SK-N-SH (cell line): ENCODE measurements at regions not wholly inside any gene's neighbourhood (a gene's known extent, or its start where the extent isn't known, plus 50 kb on each side); places are given as distances from the start of the nearest gene placed in this dataset.

Experiments
- CTCF ChIA-PET: fragments of 300-600, 350-600 bp; formaldehyde crosslinking; extraction: SDS; loops from one replicate; lab custom pipeline; 2021; lab: Yijun Ruan, JAX
- POLR2A ChIA-PET: fragments of 350-600 bp; sonication (Branson Sonifier 250); formaldehyde crosslinking; extraction: SDS; loops from one replicate; lab custom pipeline; 2020; ENCODE audit warnings: antibody characterized with exemption, inconsistent platforms; lab: Yijun Ruan, JAX
- DNase-seq: peaks from one replicate; pipeline ENCODE4 v3.0.0; 2012
- H2AFZ ChIP-seq: fragments of 200-600 bp; sonication (generic); 2 replicates; pipeline ENCODE4 v1.8.1; 2016; ENCODE audit warnings: antibody characterized with exemption, mild to moderate bottlenecking, low read depth
- H3F3A ChIP-seq: fragments of 200-600 bp; sonication (generic); replicated peaks from 2 replicates; pipeline ENCODE3; 2016; ENCODE audit warnings: antibody characterized with exemption, mild to moderate bottlenecking; ENCODE audit not compliant: insufficient read depth
- H3K27ac ChIP-seq, 2 experiments: fragments of 200-500 bp in 1 of 2; fragments of 200-600 bp in 1 of 2; sonication (Bioruptor generic) in 1 of 2; sonication (generic), shearing (Covaris generic) in 1 of 2; 2 replicates each; pipeline versions ENCODE4 v1.5.1 to v1.6.1; 2014 to 2016; ENCODE audit warnings: low read depth in 2 of 2, inconsistent platforms in 1 of 2, low read length in 1 of 2, mild to moderate bottlenecking in 1 of 2, mixed read lengths in 1 of 2
- H3K27me3 ChIP-seq: fragments of 200-600 bp; sonication (generic), shearing (Covaris generic); 2 replicates; pipeline ENCODE4 v1.6.1; 2016; ENCODE audit warnings: mixed run types; ENCODE audit not compliant: insufficient read depth
- H3K36me3 ChIP-seq, 2 experiments: fragments of 200-500 bp in 1 of 2; fragments of 200-600 bp in 1 of 2; sonication (Bioruptor generic) in 1 of 2; sonication (generic) in 1 of 2; replicated peaks in 1 of 2; 2 replicates each; pipeline versions ENCODE3 to v1.5.1; 2014 to 2016; ENCODE audit warnings: low read length in 1 of 2, mild to moderate bottlenecking in 1 of 2; ENCODE audit not compliant: insufficient read depth in 2 of 2, control insufficient read depth in 1 of 2
- H3K4me1 ChIP-seq, 2 experiments: fragments of 200-500 bp in 1 of 2; fragments of 200-600 bp in 1 of 2; sonication (Bioruptor generic) in 1 of 2; sonication (generic), shearing (Covaris generic) in 1 of 2; 2 replicates each; pipeline versions ENCODE4 v1.5.1 to v1.6.1; 2014 to 2016; ENCODE audit warnings: low read depth in 1 of 2, low read length in 1 of 2, mixed run types in 1 of 2; ENCODE audit not compliant: insufficient read depth in 2 of 2, control insufficient read depth in 1 of 2
- H3K4me2 ChIP-seq: fragments of 200-600 bp; sonication (generic), shearing (Covaris generic); 2 replicates; pipeline ENCODE4 v1.6.1; 2017; ENCODE audit warnings: mixed run types
- H3K4me3 ChIP-seq, 2 experiments: fragments of 200-500 bp in 1 of 2; fragments of 200-600 bp in 1 of 2; sonication (Bioruptor generic) in 1 of 2; sonication (generic), shearing (Covaris generic) in 1 of 2; 2 replicates each; pipeline versions ENCODE4 v1.5.1 to v1.8.1; 2014 to 2016; ENCODE audit warnings: low read depth in 2 of 2, inconsistent platforms in 1 of 2, low read length in 1 of 2, mild to moderate bottlenecking in 1 of 2, mixed read lengths in 1 of 2, moderate library complexity in 1 of 2
- H3K79me2 ChIP-seq: fragments of 200-600 bp; sonication (generic); 2 replicates; pipeline ENCODE4 v1.8.1; 2017; ENCODE audit warnings: mild to moderate bottlenecking; ENCODE audit not compliant: insufficient read depth
- H3K9ac ChIP-seq: fragments of 200-600 bp; sonication (generic); 2 replicates; pipeline ENCODE4 v1.6.1; 2017; ENCODE audit warnings: mixed run types
- H3K9me2 ChIP-seq: fragments of 200-600 bp; sonication (generic); 2 replicates; pipeline ENCODE4 v1.6.1; 2017; ENCODE audit warnings: mixed run types
- H3K9me3 ChIP-seq: fragments of 200-600 bp; sonication (generic); 2 replicates; pipeline ENCODE4 v1.6.1; 2017; ENCODE audit warnings: mixed run types, mild to moderate bottlenecking, moderate library complexity
- H4K20me1 ChIP-seq: fragments of 200-600 bp; sonication (generic); 2 replicates; pipeline ENCODE4 v1.6.1; 2017; ENCODE audit warnings: mild to moderate bottlenecking, mixed run types; ENCODE audit not compliant: insufficient read depth
- ELF1 ChIP-seq: IDR thresholded peaks from 2 replicates; pipeline ENCODE4 v1.4.0; 2012
- EP300 ChIP-seq, 2 experiments: IDR thresholded peaks; 2 replicates each; pipeline versions ENCODE4 v1.4.0 to v1.6.1; 2012; ENCODE audit warnings: borderline replicate concordance in 1 of 2, low read depth in 1 of 2, low read length in 1 of 2
- FOXJ3 ChIP-seq: sonication (generic); formaldehyde crosslinking; IDR thresholded peaks from 2 replicates; pipeline ENCODE4 v1.5.1; 2020; ENCODE audit warnings: mild to moderate bottlenecking, missing genetic modification reagents
- GATA2 ChIP-seq: sonication (generic); formaldehyde crosslinking; IDR thresholded peaks from 2 replicates; pipeline ENCODE4 v1.5.0; 2020; ENCODE audit warnings: mild to moderate bottlenecking, missing genetic modification reagents
- MEF2A ChIP-seq: IDR thresholded peaks from 2 replicates; pipeline ENCODE4 v1.4.0; 2012; ENCODE audit warnings: low read depth, borderline replicate concordance
- RXRA ChIP-seq: IDR thresholded peaks from 2 replicates; pipeline ENCODE4 v1.4.0; 2012; ENCODE audit warnings: low read depth, mild to moderate bottlenecking, borderline replicate concordance
- SMC3 ChIP-seq: IDR thresholded peaks from 2 replicates; pipeline ENCODE4 v1.6.1; 2012; ENCODE audit warnings: low read depth, low read length, improper control_type of control experiment
- YY1 ChIP-seq: IDR thresholded peaks from 2 replicates; pipeline ENCODE4 v1.4.0; 2012; ENCODE audit warnings: low read depth, mild to moderate bottlenecking
- WGBS: methylation state at CpG from one replicate; pipeline ENCODE4 v1.1.6; 2017; ENCODE audit warnings: low lambda C conversion rate; 5-methylcytosine and 5-hydroxymethylcytosine counted together
- TF ChIP-seq, protein P1 (sequence below): IDR thresholded peaks from 2 replicates; pipeline ENCODE4 v1.4.0; 2012; ENCODE audit warnings: low read depth, borderline replicate concordance
- TF ChIP-seq, protein P2 (sequence below): IDR thresholded peaks from 2 replicates; pipeline ENCODE4; 2012

DNA sequence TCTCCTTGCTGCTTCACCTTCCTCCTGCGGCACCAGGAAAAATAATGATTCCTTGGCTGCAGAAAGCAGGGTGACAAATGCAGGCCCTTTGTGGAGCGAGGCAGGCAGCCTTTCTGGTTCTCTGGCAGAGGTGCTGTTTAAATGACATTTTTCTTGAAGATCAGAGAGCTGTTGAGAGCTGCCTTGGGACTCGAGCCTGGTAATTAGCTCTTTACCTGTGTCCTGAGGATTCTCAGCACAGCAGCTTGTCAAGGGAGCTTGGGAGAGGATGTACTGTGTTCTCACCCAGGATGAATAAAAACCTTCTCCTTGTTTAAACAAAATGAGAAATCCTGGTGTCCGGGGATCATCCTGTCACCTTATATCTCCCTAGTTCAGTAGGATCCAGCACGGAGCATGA lies 204.0 kb downstream of the AACS start:
- no peak for DNase-seq
- Histone ChIP-seq H3K4me3 (no peak overlapping the region), H3K36me3 (no peaks in the 10 kb centered on the region), H2AFZ (no peak overlapping the region), H4K20me1 (no peaks in the 10 kb centered on the region), H3K27me3 (no peaks in the 10 kb centered on the region), H3K9me3 (no peaks in the 10 kb centered on the region), H3K27ac (no peak overlapping the region), H3K4me1 (no peaks in the 10 kb centered on the region), H3K4me2 (no peak overlapping the region), H3K9me2 (no peaks in the 10 kb centered on the region), H3K79me2 (no peaks in the 10 kb centered on the region), H3K9ac (no peak overlapping the region), H3F3A (no peaks in the 10 kb centered on the region)
- POLR2A ChIA-PET: no interaction called here
- WGBS: 13% methylated on average over 4 of the region's 5 CpGs
- CTCF ChIA-PET: no interaction called here
- TF ChIP-seq RXRA (no peak), GATA2 (CRISPR knock-in tag) (no peak), EP300 (IDR thresholded peaks at IDR 0.05; ENCODE audit: borderline replicate concordance in 1 of 2, low read depth in 1 of 2, low read length in 1 of 2) (no peak)
- TF ChIP-seq, protein P1, sequence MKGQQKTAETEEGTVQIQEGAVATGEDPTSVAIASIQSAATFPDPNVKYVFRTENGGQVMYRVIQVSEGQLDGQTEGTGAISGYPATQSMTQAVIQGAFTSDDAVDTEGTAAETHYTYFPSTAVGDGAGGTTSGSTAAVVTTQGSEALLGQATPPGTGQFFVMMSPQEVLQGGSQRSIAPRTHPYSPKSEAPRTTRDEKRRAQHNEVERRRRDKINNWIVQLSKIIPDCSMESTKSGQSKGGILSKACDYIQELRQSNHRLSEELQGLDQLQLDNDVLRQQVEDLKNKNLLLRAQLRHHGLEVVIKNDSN: no peak
- TF ChIP-seq, protein P2, sequence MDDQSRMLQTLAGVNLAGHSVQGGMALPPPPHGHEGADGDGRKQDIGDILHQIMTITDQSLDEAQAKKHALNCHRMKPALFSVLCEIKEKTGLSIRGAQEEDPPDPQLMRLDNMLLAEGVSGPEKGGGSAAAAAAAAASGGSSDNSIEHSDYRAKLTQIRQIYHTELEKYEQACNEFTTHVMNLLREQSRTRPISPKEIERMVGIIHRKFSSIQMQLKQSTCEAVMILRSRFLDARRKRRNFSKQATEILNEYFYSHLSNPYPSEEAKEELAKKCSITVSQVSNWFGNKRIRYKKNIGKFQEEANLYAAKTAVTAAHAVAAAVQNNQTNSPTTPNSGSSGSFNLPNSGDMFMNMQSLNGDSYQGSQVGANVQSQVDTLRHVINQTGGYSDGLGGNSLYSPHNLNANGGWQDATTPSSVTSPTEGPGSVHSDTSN: no peak

DNA sequence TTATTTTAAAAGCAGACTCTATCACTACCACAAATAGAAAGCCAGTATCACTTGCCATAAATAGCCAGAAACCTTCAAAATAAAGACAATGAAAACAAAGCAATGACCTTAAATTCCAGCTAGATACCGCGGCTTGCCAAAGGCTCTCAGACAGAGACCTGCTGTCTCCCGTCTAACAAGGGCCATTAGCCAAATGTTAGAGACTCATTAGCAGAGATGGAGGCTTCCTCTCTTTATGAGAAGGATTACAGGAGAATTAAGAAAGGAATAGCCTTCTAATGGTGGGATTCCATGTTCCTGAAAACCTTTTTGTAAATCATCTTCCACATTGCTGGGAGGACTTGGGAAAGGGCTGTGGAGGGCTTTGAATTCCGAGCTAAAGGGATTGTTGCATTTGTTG lies 206.7 kb downstream of the AACS start:
- ChIA-PET POLR2A (no interaction called here), CTCF (no interaction called here)
- TF ChIP-seq, protein P1: no peak
- Histone ChIP-seq H2AFZ (no peak overlapping the region), H3K79me2 (no peaks in the 10 kb centered on the region), H3K4me1 (no peaks in the 10 kb centered on the region), H4K20me1 (no peaks in the 10 kb centered on the region), H3K9me2 (no peaks in the 10 kb centered on the region), H3K9ac (no peak overlapping the region), H3K9me3 (no peaks in the 10 kb centered on the region), H3K4me2 (no peak overlapping the region), H3K4me3 (no peak overlapping the region), H3K36me3 (no peaks in the 10 kb centered on the region), H3K27ac (no peak overlapping the region), H3F3A (no peaks in the 10 kb centered on the region), H3K27me3 (no peaks in the 10 kb centered on the region)
- 45% methylated on average over 4 of the region's 4 CpGs for WGBS
- no peak for DNase-seq

DNA sequence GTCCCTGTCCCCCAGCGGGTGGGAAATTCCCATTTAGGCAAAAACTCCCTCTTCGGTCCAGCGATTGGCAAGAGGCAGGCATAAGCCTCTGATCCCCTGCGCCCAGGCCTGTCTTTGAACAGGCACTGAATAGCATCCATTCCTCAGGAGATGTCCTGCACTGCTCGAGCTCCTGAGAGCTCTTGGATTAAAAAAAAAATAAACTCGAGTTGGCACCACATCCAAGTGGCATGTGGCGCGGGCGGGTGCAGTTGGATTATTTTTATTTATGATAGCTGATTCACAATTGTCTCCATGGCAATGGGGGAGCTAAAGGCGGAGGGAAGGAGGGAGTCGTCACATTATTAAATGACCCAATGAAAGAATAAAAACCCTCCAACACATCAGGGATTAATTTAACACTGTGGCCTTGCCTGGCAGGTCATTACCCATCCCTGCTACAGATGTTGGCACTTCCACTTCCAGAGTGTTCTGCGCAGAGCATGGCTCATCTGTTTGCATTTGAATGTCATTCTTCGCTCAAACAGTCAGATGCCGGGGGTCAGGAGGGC lies 207.2 kb downstream of the AACS start:
- no peaks in the 10 kb centered on the region for H4K20me1 ChIP-seq
- no peak overlapping the region for H3K27ac ChIP-seq
- H3K36me3 ChIP-seq: no peaks in the 10 kb centered on the region
- ChIA-PET POLR2A (no interaction called here), CTCF (no interaction called here)
- no peak overlapping the region for H3K9ac ChIP-seq
- TF ChIP-seq FOXJ3 (CRISPR knock-in tag) (no peak), ELF1 (no peak), YY1 (no peak), SMC3 (no peak), MEF2A (no peak)
- H3K79me2 ChIP-seq: no peaks in the 10 kb centered on the region
- no peak overlapping the region for H3K4me2 ChIP-seq
- WGBS: 42% methylated on average over 12 of the region's 14 CpGs
- H3K4me1 ChIP-seq: no peaks in the 10 kb centered on the region
- H3K4me3 ChIP-seq: no peak overlapping the region
- no peak overlapping the region for H2AFZ ChIP-seq
- no peaks in the 10 kb centered on the region for H3K27me3 ChIP-seq
- no peaks in the 10 kb centered on the region for H3F3A ChIP-seq
- H3K9me2 ChIP-seq: no peaks in the 10 kb centered on the region
- H3K9me3 ChIP-seq: no peaks in the 10 kb centered on the region
- DNase-seq: no peak
